Adrenal gland (tissue), 9 donors: ENCODE measurements at regions not wholly inside any gene's neighbourhood (a gene's known extent, or its start where the extent isn't known, plus 50 kb on each side); places are given as distances from the start of the nearest gene placed in this dataset.

Source experiments
- DNase-seq, 7 donors: peaks; one replicate each; pipeline ENCODE4 v3.0.0-alpha.2; 2019 to 2020
- H3K27ac ChIP-seq, 5 donors: fragments of 200-600 bp; sonication (generic) in 4 of 5; 1 replicate in 3 of 5; 2 replicates in 2 of 5; pipeline versions ENCODE4 v1.5.1 to v1.8.0; 2016 to 2020; ENCODE audit warnings: mild to moderate bottlenecking in 1 of 5
- H3K27me3 ChIP-seq: fragments of 200-600 bp; 2 replicates; pipeline ENCODE4 v1.8.0; 2021
- H3K36me3 ChIP-seq, 2 donors: fragments of 200-600 bp; replicated peaks in 1 of 2; 1 replicate in 1 of 2; 2 replicates in 1 of 2; pipeline versions ENCODE4 v1.5.1 to v1.8.0; 2018 to 2022
- H3K4me1 ChIP-seq, 2 donors: fragments of 200-600 bp; replicated peaks in 1 of 2; 1 replicate in 1 of 2; 2 replicates in 1 of 2; pipeline versions ENCODE4 v1.5.1 to v1.8.0; 2018 to 2021
- H3K4me3 ChIP-seq, 4 donors: fragments of 200-600 bp; sonication (generic) in 3 of 4; one replicate each; pipeline ENCODE4 v1.5.1; 2016 to 2018
- H3K9me3 ChIP-seq, 3 donors: fragments of 200-600 bp; sonication (generic) in 1 of 3; replicated peaks in 1 of 3; 1 replicate in 2 of 3; 2 replicates in 1 of 3; pipeline versions ENCODE4 v1.5.1 to v1.8.0; 2016 to 2021
- CTCF ChIP-seq, 6 experiments: fragments of 450-650 bp in 4 of 6; fragments of 200-600 bp in 2 of 6; sonication (generic) in 1 of 6; IDR thresholded peaks; 1 replicate in 5 of 6; 2 replicates in 1 of 6; pipeline versions ENCODE4 v1.5.1 to v1.8.0; 2016 to 2021; ENCODE audit warnings: antibody characterized with exemption in 6 of 6, mild to moderate bottlenecking in 2 of 6, moderate library complexity in 1 of 6
- POLR2A ChIP-seq, 2 donors: fragments of 450-650 bp; IDR thresholded peaks; one replicate each; pipeline ENCODE4 v1.6.1; 2017; ENCODE audit warnings: antibody characterized with exemption in 2 of 2, mild to moderate bottlenecking in 2 of 2, moderate library complexity in 1 of 2
- WGBS, 4 donors: extraction: QIAGEN DNeasy Blood & Tissue Kit in 2 of 4; methylation state at CpG; one replicate each; pipeline versions ENCODE4 v1.1.5 to v1.1.7; 2013 to 2017; 5-methylcytosine and 5-hydroxymethylcytosine counted together
- intact Hi-C, 2 donors: fragments of 100-400 bp; cut with DNase I; formaldehyde crosslinking; loops; one replicate each; pipeline versions ENCODE4 v1.14.1 to v1.15.0; 2022 to 2023
- donor health status: healthy with polysubstance abuse.
- donor health status: Bipolar disorder and iron deficiency.
- donor health status: DM: yes; HTN: yes; CAD: no.
- donor health status: DM: no; HTN: no; CAD: no.
- donor health status: DM: no; HTN: no; CAD: no.

- intact Hi-C loops, result loop anchor here in 1 of 2 donors (5.0 kb wide), 1 partner anchor 263 kb away; no protein-coding TSS in a partner anchor
- 74 to 77% (median 75%) methylated on average over 8 to 10 of the region's 10 CpGs for WGBS, 4 donors
- no peak for TF ChIP-seq POLR2A (IDR thresholded peaks at IDR 0.05)
- TF ChIP-seq CTCF (IDR thresholded peaks at IDR 0.05), result peak; percentile 43 to 74 (median 58)
- Histone ChIP-seq H3K27ac (no peak overlapping the region), H3K36me3 (no peaks in the 10 kb centered on the region), H3K4me1 (no peaks in the 10 kb centered on the region), H3K27me3 (no peaks in the 10 kb centered on the region), H3K4me3 (no peak overlapping the region), H3K9me3 (no peaks in the 10 kb centered on the region)
- peak; percentile 40 to 71 (median 54) for DNase-seq
Measured at GRCh38 chr11:112555491-112556364, 295.1 kb upstream of the PLET1 start.

DNA sequence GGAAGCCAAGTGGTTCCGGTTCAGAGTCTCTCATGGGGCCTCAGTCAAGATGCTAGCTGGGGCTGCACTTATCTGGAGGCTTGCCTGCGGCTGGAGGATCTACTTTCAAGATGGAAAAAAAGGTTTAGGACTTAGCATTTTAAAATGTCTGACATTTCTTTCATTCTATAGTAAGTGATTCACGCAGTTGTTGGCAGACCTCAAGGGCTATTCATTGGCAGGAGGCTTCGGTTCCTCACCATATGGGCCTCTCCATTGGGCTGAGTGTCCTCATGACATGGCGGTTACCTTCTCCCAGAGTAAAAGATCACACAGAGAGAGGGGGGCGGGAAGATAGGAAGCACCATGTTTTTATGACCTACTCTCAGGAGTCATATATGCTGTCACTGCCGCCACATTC, 298.0 kb upstream of the PLET1 start:
- no peak for DNase-seq
- Histone ChIP-seq H3K27ac (no peak overlapping the region), H3K36me3 (no peaks in the 10 kb centered on the region), H3K9me3 (no peaks in the 10 kb centered on the region), H3K27me3 (no peaks in the 10 kb centered on the region), H3K4me1 (peaks cover 0 to 1% of the 10 kb centered on the region in 2 donors), H3K4me3 (no peak overlapping the region)
- 81 to 93% (median 87%) methylated on average over 7 of the region's 7 CpGs for WGBS, 4 donors
- intact Hi-C loops, result loop anchor here in 1 of 2 donors (5.0 kb wide), 1 partner anchor 266 kb away; no protein-coding TSS in a partner anchor
- no peak for TF ChIP-seq CTCF (IDR thresholded peaks at IDR 0.05)
- TF ChIP-seq POLR2A (IDR thresholded peaks at IDR 0.05), result no peak

GRCh38 chr11:112563808-112564207, 303.1 kb upstream of the PLET1 start:
- no peaks in the 10 kb centered on the region for H3K27me3 ChIP-seq
- peaks cover 6 to 14% of the 10 kb centered on the region in 2 donors for H3K4me1 ChIP-seq
- 75 to 92% (median 85%) methylated on average over 4 to 5 of the region's 5 CpGs for WGBS, 4 donors
- H3K27ac ChIP-seq, result no peak overlapping the region
- no peaks in the 10 kb centered on the region for H3K36me3 ChIP-seq
- TF ChIP-seq CTCF (IDR thresholded peaks at IDR 0.05) (no peak), POLR2A (IDR thresholded peaks at IDR 0.05) (no peak)
- no peaks in the 10 kb centered on the region for H3K9me3 ChIP-seq
- intact Hi-C loops, result no loop called here
- no peak for DNase-seq
- H3K4me3 ChIP-seq, result no peak overlapping the region

- Histone ChIP-seq H3K27ac (peak overlapping the region in 1 of 5 donors; percentile 12), H3K9me3 (no peaks in the 10 kb centered on the region), H3K27me3 (no peaks in the 10 kb centered on the region), H3K4me3 (no peak overlapping the region), H3K4me1 (peaks cover 6 to 14% of the 10 kb centered on the region in 2 donors), H3K36me3 (no peaks in the 10 kb centered on the region)
- TF ChIP-seq POLR2A (IDR thresholded peaks at IDR 0.05) (no peak), CTCF (IDR thresholded peaks at IDR 0.05) (no peak)
- intact Hi-C loops, result no loop called here
- 32 to 36% (median 34%) methylated on average over 3 of the region's 3 CpGs for WGBS, 4 donors
- peak in 6 of 7 donors; percentile 36 to 67 (median 55) for DNase-seq
Measured at GRCh38 chr11:112564228-112564955, 303.7 kb upstream of the PLET1 start.
